CD14-positive monocyte (primary cell): ENCODE measurements at regions not wholly inside any gene's neighbourhood (a gene's known extent, or its start where the extent isn't known, plus 50 kb on each side); places are given as distances from the start of the nearest gene placed in this dataset.

ENCODE experiments used
- DNase-seq, 3 donors: peaks; one replicate each; pipeline ENCODE4 v3.0.0-alpha.2; 2011 to 2022
- H2AFZ ChIP-seq: 2 replicates; pipeline ENCODE4 v1.6.0; 2012; ENCODE audit warnings: mild to moderate bottlenecking, low read depth, low read length, inconsistent platforms; ENCODE audit not compliant: insufficient read depth, poor library complexity, severe bottlenecking
- H3K27ac ChIP-seq, 2 donors: 1 replicate in 1 of 2; 2 replicates in 1 of 2; pipeline ENCODE4 v1.5.1; 2012 to 2013; ENCODE audit warnings: low read length in 2 of 2, control low read depth in 1 of 2, inconsistent platforms in 1 of 2, low read depth in 1 of 2, mild to moderate bottlenecking in 1 of 2
- H3K27me3 ChIP-seq, 2 donors: one replicate each; pipeline versions ENCODE4 v1.6.0 to v1.6.1; 2011 to 2013; ENCODE audit warnings: low read length in 2 of 2; ENCODE audit not compliant: control insufficient read depth in 2 of 2, insufficient read depth in 2 of 2
- H3K36me3 ChIP-seq, 2 donors: replicated peaks in 1 of 2; 1 replicate in 1 of 2; 2 replicates in 1 of 2; pipeline versions ENCODE4 v1.5.1 to v1.6.1; 2012 to 2013; ENCODE audit warnings: low read length in 2 of 2, control low read depth in 1 of 2, inconsistent platforms in 1 of 2, mild to moderate bottlenecking in 1 of 2; ENCODE audit not compliant: insufficient read depth in 2 of 2, control insufficient read depth in 1 of 2
- H3K4me1 ChIP-seq, 2 donors: 1 replicate in 1 of 2; 2 replicates in 1 of 2; pipeline versions ENCODE4 v1.5.1 to v1.6.1; 2012 to 2013; ENCODE audit warnings: low read length in 2 of 2, control low read depth in 1 of 2, inconsistent platforms in 1 of 2, mild to moderate bottlenecking in 1 of 2, moderate library complexity in 1 of 2; ENCODE audit not compliant: insufficient read depth in 2 of 2, control insufficient read depth in 1 of 2
- H3K4me2 ChIP-seq: replicated peaks from 2 replicates; pipeline ENCODE3; 2012; ENCODE audit warnings: low read length, moderate library complexity, mild to moderate bottlenecking; ENCODE audit not compliant: poor library complexity, severe bottlenecking; ENCODE audit errors: extremely low read depth
- H3K4me3 ChIP-seq, 3 experiments: fragments of 200-600 bp in 1 of 3; sonication (generic) in 1 of 3; replicated peaks in 1 of 3; 1 replicate in 2 of 3; 2 replicates in 1 of 3; pipeline ENCODE4 v1.5.1; 2011 to 2013; ENCODE audit warnings: low read length in 3 of 3, mild to moderate bottlenecking in 3 of 3, control low read depth in 2 of 3, low read depth in 2 of 3, inconsistent platforms in 1 of 3, moderate library complexity in 1 of 3
- H3K79me2 ChIP-seq: 2 replicates; pipeline ENCODE4 v1.6.0; 2012; ENCODE audit warnings: mild to moderate bottlenecking, control low read depth, inconsistent platforms, low read length, moderate library complexity; ENCODE audit not compliant: insufficient read depth
- H3K9ac ChIP-seq: 2 replicates; pipeline ENCODE4 v1.6.0; 2017; ENCODE audit warnings: low read length, mild to moderate bottlenecking; ENCODE audit not compliant: insufficient read depth, poor library complexity, severe bottlenecking
- H3K9me3 ChIP-seq, 2 donors: replicated peaks in 1 of 2; 1 replicate in 1 of 2; 2 replicates in 1 of 2; pipeline versions ENCODE4 v1.5.1 to v1.6.1; 2012 to 2013; ENCODE audit warnings: low read length in 2 of 2, control low read depth in 1 of 2; ENCODE audit not compliant: control insufficient read depth in 1 of 2, insufficient read depth in 1 of 2
- H4K20me1 ChIP-seq: 2 replicates; pipeline ENCODE4 v1.6.0; 2012; ENCODE audit warnings: mild to moderate bottlenecking, low read length, control low read depth, moderate library complexity; ENCODE audit not compliant: insufficient read depth
- H3K27ac Mint-ChIP-seq, 7 donors: one replicate each; pipeline ENCODE4 v1.8.0; 2020; ENCODE audit warnings: mild to moderate bottlenecking in 7 of 7, mixed read lengths in 7 of 7, moderate library complexity in 6 of 7, inconsistent platforms in 2 of 7
- H3K27me3 Mint-ChIP-seq, 3 donors: one replicate each; pipeline ENCODE4 v1.8.0; 2021 to 2022; ENCODE audit warnings: low read depth in 3 of 3, mild to moderate bottlenecking in 3 of 3, mixed read lengths in 3 of 3, moderate library complexity in 3 of 3, inconsistent platforms in 1 of 3
- H3K36me3 Mint-ChIP-seq, 2 donors: one replicate each; pipeline ENCODE4 v1.8.0; 2020; ENCODE audit warnings: mixed read lengths in 2 of 2, inconsistent platforms in 1 of 2, mild to moderate bottlenecking in 1 of 2
- H3K4me1 Mint-ChIP-seq: one replicate; pipeline ENCODE4 v1.8.0; 2020; ENCODE audit warnings: mild to moderate bottlenecking, mixed read lengths
- H3K4me3 Mint-ChIP-seq, 2 donors: one replicate each; pipeline ENCODE4 v1.8.0; 2020; ENCODE audit warnings: mild to moderate bottlenecking in 2 of 2, mixed read lengths in 2 of 2, moderate library complexity in 1 of 2
- H3K9me3 Mint-ChIP-seq, 7 donors: one replicate each; pipeline ENCODE4 v1.8.0; 2020 to 2022; ENCODE audit warnings: mixed read lengths in 7 of 7, mild to moderate bottlenecking in 6 of 7, moderate library complexity in 6 of 7, inconsistent platforms in 2 of 7
- WGBS: methylation state at CpG from one replicate; pipeline ENCODE4 v1.1.5; 2013; ENCODE audit warnings: missing lambda C conversion rate; ENCODE audit not compliant: insufficient coverage; 5-methylcytosine and 5-hydroxymethylcytosine counted together
- intact Hi-C, 2 donors: fragments of 100-400 bp; cut with micrococcal nuclease; formaldehyde crosslinking; loops; one replicate each; pipeline versions ENCODE4 v1.15.0 to v1.15.1; 2023
- TF ChIP-seq, protein P1 (sequence below): fragments of 200-600 bp; IDR thresholded peaks from one replicate; pipeline ENCODE4 v1.8.0; 2022; ENCODE audit warnings: antibody characterized with exemption, mild to moderate bottlenecking

DNA sequence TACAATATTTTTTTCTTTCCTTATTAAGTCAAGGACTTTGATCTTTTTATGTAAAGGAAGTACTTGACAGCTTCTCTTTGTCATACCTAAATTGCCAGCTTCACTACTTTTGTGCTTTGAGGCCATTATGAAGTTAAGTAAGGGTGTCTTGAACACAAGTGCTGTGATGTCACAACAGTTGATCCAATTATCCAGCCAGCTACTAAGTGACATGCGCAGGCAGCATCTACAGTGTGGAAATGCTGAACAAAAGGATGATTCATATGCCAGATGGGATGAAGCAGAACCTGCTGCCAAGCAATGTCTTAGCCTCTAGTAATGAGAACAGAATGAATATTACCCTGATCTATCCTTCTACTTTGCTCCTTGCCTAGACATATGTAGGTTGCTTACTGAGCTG lies 68.3 kb upstream of the TMEM244 start:
- no peak overlapping the region for H3K4me3 ChIP-seq
- no peaks in the 10 kb centered on the region for H3K36me3 ChIP-seq
- intact Hi-C loops, result no loop called here
- peaks cover 2% of the 10 kb centered on the region for H3K4me1 Mint-ChIP-seq
- H2AFZ ChIP-seq, result no peak overlapping the region
- H3K9me3 Mint-ChIP-seq, result peaks cover 0 to 3% (median 0%) of the 10 kb centered on the region in 7 donors
- H4K20me1 ChIP-seq, result no peaks in the 10 kb centered on the region
- H3K4me3 Mint-ChIP-seq, result no peak overlapping the region
- peaks cover 0 to 1% (median 0%) of the 10 kb centered on the region in 3 donors for H3K27me3 Mint-ChIP-seq
- TF ChIP-seq, protein P1, sequence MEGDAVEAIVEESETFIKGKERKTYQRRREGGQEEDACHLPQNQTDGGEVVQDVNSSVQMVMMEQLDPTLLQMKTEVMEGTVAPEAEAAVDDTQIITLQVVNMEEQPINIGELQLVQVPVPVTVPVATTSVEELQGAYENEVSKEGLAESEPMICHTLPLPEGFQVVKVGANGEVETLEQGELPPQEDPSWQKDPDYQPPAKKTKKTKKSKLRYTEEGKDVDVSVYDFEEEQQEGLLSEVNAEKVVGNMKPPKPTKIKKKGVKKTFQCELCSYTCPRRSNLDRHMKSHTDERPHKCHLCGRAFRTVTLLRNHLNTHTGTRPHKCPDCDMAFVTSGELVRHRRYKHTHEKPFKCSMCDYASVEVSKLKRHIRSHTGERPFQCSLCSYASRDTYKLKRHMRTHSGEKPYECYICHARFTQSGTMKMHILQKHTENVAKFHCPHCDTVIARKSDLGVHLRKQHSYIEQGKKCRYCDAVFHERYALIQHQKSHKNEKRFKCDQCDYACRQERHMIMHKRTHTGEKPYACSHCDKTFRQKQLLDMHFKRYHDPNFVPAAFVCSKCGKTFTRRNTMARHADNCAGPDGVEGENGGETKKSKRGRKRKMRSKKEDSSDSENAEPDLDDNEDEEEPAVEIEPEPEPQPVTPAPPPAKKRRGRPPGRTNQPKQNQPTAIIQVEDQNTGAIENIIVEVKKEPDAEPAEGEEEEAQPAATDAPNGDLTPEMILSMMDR, result no peak
- H3K9ac ChIP-seq, result no peak overlapping the region
- H3K79me2 ChIP-seq, result no peaks in the 10 kb centered on the region
- H3K4me2 ChIP-seq, result no peak overlapping the region
- no peak overlapping the region for H3K27ac Mint-ChIP-seq
- H3K27ac ChIP-seq, result no peak overlapping the region
- no peaks in the 10 kb centered on the region for H3K9me3 ChIP-seq
- no peaks in the 10 kb centered on the region for H3K27me3 ChIP-seq
- peak in 1 of 3 donors; percentile 30 for DNase-seq
- no peaks in the 10 kb centered on the region for H3K36me3 Mint-ChIP-seq
- no CpG with 5 or more reads among the region's 1 CpG for WGBS
- H3K4me1 ChIP-seq, result peaks cover 2 to 3% of the 10 kb centered on the region in 2 donors

GRCh38 chr6:129923530-129924250 lies 62.6 kb upstream of the TMEM244 start:
- H3K4me1 Mint-ChIP-seq, result peaks cover 17% of the 10 kb centered on the region
- no peak overlapping the region for H2AFZ ChIP-seq
- H3K27ac ChIP-seq, result peak overlapping the region in 1 of 2 donors; percentile 77
- no peaks in the 10 kb centered on the region for H3K36me3 Mint-ChIP-seq
- peak; percentile 24 to 45 (median 36) for DNase-seq
- peak overlapping the region; percentile 7 for H3K4me2 ChIP-seq
- no peak overlapping the region for H3K9ac ChIP-seq
- H3K36me3 ChIP-seq, result no peaks in the 10 kb centered on the region
- peak overlapping the region; percentile 59 to 81 (median 73) for H3K27ac Mint-ChIP-seq
- H3K9me3 Mint-ChIP-seq, result peaks cover 0 to 3% (median 0%) of the 10 kb centered on the region in 7 donors
- peaks cover 14 to 20% of the 10 kb centered on the region in 2 donors for H3K4me1 ChIP-seq
- H4K20me1 ChIP-seq, result no peaks in the 10 kb centered on the region
- intact Hi-C loops, result no loop called here
- no peaks in the 10 kb centered on the region for H3K9me3 ChIP-seq
- H3K27me3 ChIP-seq, result no peaks in the 10 kb centered on the region
- TF ChIP-seq, protein P1, result no peak
- no peak overlapping the region for H3K4me3 ChIP-seq
- H3K79me2 ChIP-seq, result no peaks in the 10 kb centered on the region
- peaks cover 0 to 1% (median 0%) of the 10 kb centered on the region in 3 donors for H3K27me3 Mint-ChIP-seq
- H3K4me3 Mint-ChIP-seq, result no peak overlapping the region
